ENCODE measurements at regions not wholly inside any gene's neighbourhood (a gene's known extent, or its start where the extent isn't known, plus 50 kb on each side); places are given as distances from the start of the nearest gene placed in this dataset.

DNA sequence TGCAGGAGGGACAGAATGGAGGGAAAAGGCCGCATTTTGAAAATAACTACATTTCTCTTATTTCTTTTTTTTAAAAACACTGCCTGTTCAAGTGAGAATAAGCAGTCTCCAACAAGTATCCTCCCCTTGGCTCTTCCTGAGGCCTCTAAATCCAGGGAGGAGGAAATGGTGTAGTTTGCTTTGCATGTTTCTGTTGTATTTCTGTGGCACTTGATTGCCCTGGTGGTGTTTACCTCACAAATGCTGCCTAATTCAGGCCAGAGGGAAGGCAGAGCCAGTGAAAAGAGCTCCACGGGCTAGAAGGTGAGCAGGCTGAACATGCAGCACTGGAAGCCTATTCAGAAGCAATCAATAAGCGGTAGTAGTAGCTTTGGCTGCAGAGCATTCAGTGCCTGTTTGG lies 149.3 kb upstream of the ATP11B start:
- H3K4me1 ChIP-seq (ENCODE audit: control insufficient read depth in 1 of 2, insufficient read depth in 2 of 2, low read depth in 1 of 2, low read length in 1 of 2), result no peaks in the 10 kb centered on the region
- no peaks in the 10 kb centered on the region for H4K20me1 ChIP-seq (ENCODE audit: insufficient read depth)
- H3K9ac ChIP-seq, result no peak overlapping the region
- H3K27me3 ChIP-seq (ENCODE audit: insufficient read depth), result no peaks in the 10 kb centered on the region; the same call in 1 of the 2 replicates
- no peak overlapping the region for H3K27ac ChIP-seq (ENCODE audit: low read depth in 2 of 2, low read length in 1 of 2)
- no peaks in the 10 kb centered on the region for H3F3A ChIP-seq (replicated peaks; ENCODE audit: insufficient read depth)
- H3K4me3 ChIP-seq (ENCODE audit: low read depth in 2 of 2, low read length in 1 of 2), result no peak overlapping the region
- no peak overlapping the region for H3K4me2 ChIP-seq
- no peak for DNase-seq
- no peaks in the 10 kb centered on the region for H3K79me2 ChIP-seq (ENCODE audit: insufficient read depth)
- CTCF ChIA-PET, result interaction anchor here (1.2 kb wide), 1 partner anchor 20 kb away, joined by 4 read pairs; no protein-coding TSS in a partner anchor
- no peaks in the 10 kb centered on the region for H3K9me3 ChIP-seq
- WGBS (ENCODE audit: low lambda C conversion rate), result 51% methylated on average over 3 of the region's 3 CpGs
- TF ChIP-seq NRF1 (IDR thresholded peaks at IDR 0.05; ENCODE audit: low read depth, low read length) (no peak), RCOR1 (IDR thresholded peaks at IDR 0.05; ENCODE audit: low read length) (no peak), FOSL2 (IDR thresholded peaks at IDR 0.05; ENCODE audit: borderline replicate concordance, low read depth) (no peak), CTCF (IDR thresholded peaks at IDR 0.05) (no peak), FOXM1 (IDR thresholded peaks at IDR 0.05; ENCODE audit: low read depth) (no peak), POLR2AphosphoS5 (IDR thresholded peaks at IDR 0.05; ENCODE audit: low read depth, low read length) (no peak), GATA2 (CRISPR knock-in tag; IDR thresholded peaks at IDR 0.05) (no peak), EP300 (IDR thresholded peaks at IDR 0.05; ENCODE audit: borderline replicate concordance in 1 of 2, low read depth in 1 of 2, low read length in 1 of 2) (no peak), RAD21 (IDR thresholded peaks at IDR 0.05; ENCODE audit: low read length) (no peak), JUND (IDR thresholded peaks at IDR 0.05) (no peak), SIN3A (IDR thresholded peaks at IDR 0.05; ENCODE audit: borderline replicate concordance, low read depth, low read length) (no peak), YY1 (IDR thresholded peaks at IDR 0.05; ENCODE audit: low read depth) (no peak), TCF12 (IDR thresholded peaks at IDR 0.05) (no peak), SMC3 (IDR thresholded peaks at IDR 0.05; ENCODE audit: low read depth, low read length) (no peak), EZH2phosphoT487 (IDR thresholded peaks at IDR 0.05; ENCODE audit: borderline replicate concordance, low read depth) (no peak), ZBTB33 (IDR thresholded peaks at IDR 0.05; ENCODE audit: borderline replicate concordance, low read depth) (no peak), CHD2 (IDR thresholded peaks at IDR 0.05; ENCODE audit: low read length, partially characterized antibody) (no peak), USF2 (IDR thresholded peaks at IDR 0.05; ENCODE audit: borderline replicate concordance, low read depth, low read length) (no peak)
- H2AFZ ChIP-seq (ENCODE audit: low read depth), result no peak overlapping the region
- POLR2A ChIA-PET, result no interaction called here
- no peaks in the 10 kb centered on the region for H3K9me2 ChIP-seq
- no peaks in the 10 kb centered on the region for H3K36me3 ChIP-seq (replicated peaks in 1 of 2; ENCODE audit: control insufficient read depth in 1 of 2, insufficient read depth in 2 of 2, low read length in 1 of 2)

All from SK-N-SH (cell line).